Skeletal muscle cell (primary cell): ENCODE measurements at regions not wholly inside any gene's neighbourhood (a gene's known extent, or its start where the extent isn't known, plus 50 kb on each side); places are given as distances from the start of the nearest gene placed in this dataset.
"Not testable (repeated sequence)": the region's sequence is repeated elsewhere in the genome, so short reads cannot be mapped to it uniquely, and the experiment has no call there.

Experiments
- DNase-seq: peaks from one replicate; pipeline ENCODE4 v3.0.0-alpha.2; 2010; ENCODE audit warnings: low read depth
- H3K4me3 ChIP-seq: 2 replicates; pipeline ENCODE4 v1.5.1; 2011; ENCODE audit warnings: low read depth, mild to moderate bottlenecking, control low read depth, low read length, moderate library complexity

DNA sequence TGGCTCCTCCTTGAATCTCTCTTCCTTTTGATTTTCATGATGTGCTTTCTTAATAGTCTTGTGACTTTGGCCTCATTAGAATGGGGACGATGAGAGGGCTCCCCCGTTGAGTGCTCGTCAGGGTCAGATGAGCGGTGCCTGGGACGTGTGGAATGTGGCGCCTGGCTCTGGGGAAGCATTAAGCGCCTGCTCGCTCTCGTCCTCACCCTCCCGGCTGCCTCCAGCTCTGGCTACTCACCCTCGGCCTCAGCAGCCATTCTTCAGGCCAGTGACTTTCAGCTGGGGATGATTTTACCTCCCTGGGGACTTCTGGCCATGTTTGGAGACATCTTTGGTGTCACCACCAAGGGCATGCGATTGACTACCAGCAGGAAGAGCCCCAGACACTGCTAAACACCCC lies 69.7 kb downstream of the RPS6KA4 start:
- no peak overlapping the region for H3K4me3 ChIP-seq
- no peak for DNase-seq

- DNase-seq: no peak
- H3K4me3 ChIP-seq: no peak overlapping the region
Measured at GRCh38 chr11:64429970-64430369, 71.0 kb downstream of the RPS6KA4 start.

- no peak overlapping the region for H3K4me3 ChIP-seq
- DNase-seq: no peak
Measured at GRCh38 chr11:64430645-64431044, 71.7 kb downstream of the RPS6KA4 start.

GRCh38 chr11:64436000-64436399 lies 77.0 kb downstream of the RPS6KA4 start:
- H3K4me3 ChIP-seq: no peak overlapping the region
- DNase-seq: no peak

- DNase-seq: no peak
- H3K4me3 ChIP-seq: no peak overlapping the region
Measured at GRCh38 chr11:64437426-64437825, 78.5 kb downstream of the RPS6KA4 start.

GRCh38 chr11:64438986-64439771 lies 80.2 kb downstream of the RPS6KA4 start:
- no peak overlapping the region for H3K4me3 ChIP-seq
- DNase-seq: no peak

- DNase-seq, H3K4me3 ChIP-seq: not testable (repeated sequence)
Measured at GRCh38 chr11:64439772-64440491, 81.0 kb downstream of the RPS6KA4 start.

GRCh38 chr11:64441127-64441526 lies 82.2 kb downstream of the RPS6KA4 start:
- H3K4me3 ChIP-seq: no peak overlapping the region
- no peak for DNase-seq

- no peak for DNase-seq
- no peak overlapping the region for H3K4me3 ChIP-seq
Measured at GRCh38 chr11:64443001-64443400, 84.0 kb downstream of the RPS6KA4 start.

GRCh38 chr11:64444838-64445441 lies 86.0 kb downstream of the RPS6KA4 start:
- DNase-seq: no peak
- no peak overlapping the region for H3K4me3 ChIP-seq

DNA sequence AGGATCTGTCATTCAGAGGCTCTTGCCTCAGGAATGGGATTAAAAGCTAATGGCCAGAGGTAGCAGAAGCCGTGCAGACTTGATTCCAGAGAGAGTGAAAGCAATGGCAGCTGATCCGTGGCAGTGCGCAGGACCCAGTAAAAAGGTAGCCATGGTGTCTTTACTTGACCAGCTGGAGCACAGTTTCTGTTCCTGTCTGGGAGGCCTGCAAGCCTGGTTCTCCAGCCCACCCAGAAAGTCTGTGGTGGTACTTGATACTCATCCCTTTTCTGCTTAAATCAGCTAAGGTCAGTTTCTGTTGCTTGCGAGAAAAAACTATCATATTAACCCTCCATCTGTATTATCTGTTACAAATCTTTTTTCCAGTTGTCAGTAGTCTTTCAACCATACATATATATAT lies 86.7 kb downstream of the RPS6KA4 start:
- no peak overlapping the region for H3K4me3 ChIP-seq
- no peak for DNase-seq

GRCh38 chr11:64447831-64448598 lies 89.1 kb downstream of the RPS6KA4 start:
- no peak for DNase-seq
- H3K4me3 ChIP-seq: peak overlapping the region; percentile 1

GRCh38 chr11:64448599-64449380 lies 89.8 kb downstream of the RPS6KA4 start:
- peak overlapping the region; percentile 20 for H3K4me3 ChIP-seq
- no peak for DNase-seq

DNA sequence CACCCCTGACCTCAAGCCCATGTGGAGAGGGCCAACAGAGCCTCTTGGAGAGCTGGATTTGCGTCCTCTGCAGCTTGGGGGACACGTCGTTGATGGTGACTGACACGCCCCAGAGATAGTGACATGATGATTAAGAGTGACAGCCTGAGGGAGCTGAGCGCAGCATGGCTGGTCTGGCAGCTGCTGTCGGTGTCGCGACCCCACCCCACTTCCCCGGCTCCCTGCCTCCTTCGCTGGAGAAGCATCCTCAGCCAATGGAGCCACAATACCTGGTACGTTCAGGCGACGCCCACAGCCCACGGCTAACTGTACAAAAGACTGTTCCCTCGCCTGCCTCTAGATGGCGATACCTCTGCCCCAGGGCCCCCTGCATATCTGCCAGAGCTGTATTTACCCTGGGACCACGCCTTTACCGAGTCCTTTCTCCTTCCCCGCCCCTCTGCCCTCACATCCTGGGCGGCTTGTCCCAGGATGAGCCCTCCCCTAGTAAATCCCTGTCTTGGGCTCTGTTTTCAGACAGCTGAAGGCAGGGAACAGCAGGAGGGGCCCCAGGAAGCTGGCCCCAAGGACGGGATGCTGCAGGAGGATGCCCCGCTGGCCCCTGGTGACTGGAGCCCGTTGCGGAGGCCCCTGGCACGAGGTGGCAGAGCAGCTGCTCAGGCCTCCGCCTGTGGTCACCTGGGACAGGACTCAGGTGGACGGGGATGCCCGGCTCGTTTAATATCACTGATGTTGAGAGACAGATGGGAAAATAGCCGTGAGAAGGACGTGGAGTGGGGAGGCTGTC lies 90.6 kb downstream of the RPS6KA4 start:
- no peak overlapping the region for H3K4me3 ChIP-seq
- DNase-seq: no peak

- DNase-seq: no peak
- H3K4me3 ChIP-seq: no peak overlapping the region
Measured at GRCh38 chr11:64450168-64450560, 91.2 kb downstream of the RPS6KA4 start.

- H3K4me3 ChIP-seq: no peak overlapping the region
Measured at GRCh38 chr11:64451856-64452255, 92.9 kb downstream of the RPS6KA4 start.

GRCh38 chr11:64453466-64453865 lies 94.5 kb downstream of the RPS6KA4 start:
- no peak for DNase-seq
- H3K4me3 ChIP-seq: no peak overlapping the region

More at GRCh38 chr11:64451856-64452255, 92.9 kb downstream of the RPS6KA4 start:
- DNase-seq: no peak
